WERI-Rb-1 (cell line): ENCODE measurements at regions not wholly inside any gene's neighbourhood (a gene's known extent, or its start where the extent isn't known, plus 50 kb on each side); places are given as distances from the start of the nearest gene placed in this dataset.

Source experiments
- DNase-seq: peaks from one replicate; pipeline ENCODE4 v3.0.0-alpha.2; 2020
- H3K27ac ChIP-seq: fragments of 250-450 bp; sonication (Bioruptor Pico); 2 replicates; pipeline ENCODE4 v1.5.1; 2020; ENCODE audit warnings: mild to moderate bottlenecking, moderate library complexity
- H3K27me3 ChIP-seq: fragments of 250-450 bp; sonication (Bioruptor Pico); 2 replicates; pipeline ENCODE4 v1.5.1; 2021; ENCODE audit warnings: mild to moderate bottlenecking, low read depth, moderate library complexity; ENCODE audit not compliant: insufficient read depth, severe bottlenecking
- H3K36me3 ChIP-seq: fragments of 250-450 bp; sonication (Bioruptor Pico); 2 replicates; pipeline ENCODE4 v1.5.1; 2020; ENCODE audit warnings: mild to moderate bottlenecking, moderate library complexity
- H3K4me3 ChIP-seq: 2 replicates; pipeline ENCODE4 v1.5.1; 2011; ENCODE audit warnings: low read depth, mild to moderate bottlenecking, control low read depth, low read length
- H3K9me3 ChIP-seq: fragments of 250-450 bp; sonication (Bioruptor Pico); 2 replicates; pipeline ENCODE4 v1.5.1; 2021; ENCODE audit warnings: mild to moderate bottlenecking, moderate library complexity; ENCODE audit not compliant: severe bottlenecking
- CTCF ChIP-seq: IDR thresholded peaks from 2 replicates; pipeline ENCODE4 v1.5.1; 2011; ENCODE audit warnings: low read depth, mild to moderate bottlenecking, control low read depth, inconsistent platforms, low read length

- H3K27ac ChIP-seq = no peak overlapping the region
- H3K36me3 ChIP-seq = no peaks in the 10 kb centered on the region
- H3K27me3 ChIP-seq = no peaks in the 10 kb centered on the region
- TF ChIP-seq CTCF = no peak
- no peak for DNase-seq
- H3K9me3 ChIP-seq = peaks cover 6% of the 10 kb centered on the region
- H3K4me3 ChIP-seq = no peak overlapping the region
Measured at GRCh38 chr18:75158465-75159237, 50.3 kb downstream of the PTGR3 start.

GRCh38 chr18:75157851-75158250 lies 51.1 kb downstream of the PTGR3 start:
- Histone ChIP-seq H3K27ac (no peak overlapping the region), H3K36me3 (no peaks in the 10 kb centered on the region), H3K27me3 (no peaks in the 10 kb centered on the region), H3K4me3 (no peak overlapping the region), H3K9me3 (peaks cover 6% of the 10 kb centered on the region)
- DNase-seq = no peak
- no peak for TF ChIP-seq CTCF

GRCh38 chr18:75157381-75157780 lies 51.6 kb downstream of the PTGR3 start:
- no peak for DNase-seq
- Histone ChIP-seq H3K27me3 (no peaks in the 10 kb centered on the region), H3K27ac (no peak overlapping the region), H3K9me3 (peaks cover 6% of the 10 kb centered on the region), H3K4me3 (no peak overlapping the region), H3K36me3 (no peaks in the 10 kb centered on the region)
- no peak for TF ChIP-seq CTCF

- H3K27me3 ChIP-seq = no peaks in the 10 kb centered on the region
- H3K4me3 ChIP-seq = no peak overlapping the region
- no peak for DNase-seq
- TF ChIP-seq CTCF = no peak
- no peaks in the 10 kb centered on the region for H3K36me3 ChIP-seq
- peaks cover 6% of the 10 kb centered on the region for H3K9me3 ChIP-seq
- no peak overlapping the region for H3K27ac ChIP-seq
Measured at GRCh38 chr18:75156831-75157230, 52.1 kb downstream of the PTGR3 start.

GRCh38 chr18:75156139-75156750 lies 52.7 kb downstream of the PTGR3 start:
- Histone ChIP-seq H3K36me3 (no peaks in the 10 kb centered on the region), H3K4me3 (no peak overlapping the region), H3K9me3 (peaks cover 6% of the 10 kb centered on the region), H3K27me3 (no peaks in the 10 kb centered on the region), H3K27ac (no peak overlapping the region)
- TF ChIP-seq CTCF = no peak
- DNase-seq = no peak

GRCh38 chr18:75154997-75155396 lies 53.9 kb downstream of the PTGR3 start:
- H3K36me3 ChIP-seq = no peaks in the 10 kb centered on the region
- no peaks in the 10 kb centered on the region for H3K27me3 ChIP-seq
- TF ChIP-seq CTCF = no peak

More at GRCh38 chr18:75154997-75155396, 53.9 kb downstream of the PTGR3 start:
- no peak overlapping the region for H3K4me3 ChIP-seq
- H3K9me3 ChIP-seq = peaks cover 6% of the 10 kb centered on the region
- H3K27ac ChIP-seq = no peak overlapping the region
- no peak for DNase-seq
